ENCODE measurements at regions not wholly inside any gene's neighbourhood (a gene's known extent, or its start where the extent isn't known, plus 50 kb on each side); places are given as distances from the start of the nearest gene placed in this dataset.
A peak's percentile ranks its signal among the peaks of the same experiment; 100 is the strongest.
"Not testable (repeated sequence)": the region's sequence is repeated elsewhere in the genome, so short reads cannot be mapped to it uniquely, and the experiment has no call there.

DNA sequence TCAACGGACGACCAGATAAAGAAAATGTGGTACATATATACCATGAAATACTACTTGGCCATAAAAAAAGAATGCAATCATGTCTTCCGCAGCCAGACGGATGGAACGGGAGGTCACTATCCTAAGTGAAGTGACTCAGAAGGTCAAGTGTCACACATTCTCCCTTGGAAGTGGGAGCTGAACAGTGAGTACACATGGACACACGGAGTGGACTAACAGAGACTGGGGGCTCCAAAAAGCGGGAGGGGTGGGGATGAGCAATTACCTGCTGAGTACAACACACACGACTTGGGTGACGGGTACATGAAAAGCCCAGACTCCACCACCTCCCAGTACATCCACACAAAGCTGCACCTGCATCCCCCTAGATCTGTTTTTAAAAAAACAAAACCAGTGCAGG is 62.5 kb upstream of the TNK2 start:
- not testable (repeated sequence) for DNase-seq (ENCODE audit: low spot score)

DNA sequence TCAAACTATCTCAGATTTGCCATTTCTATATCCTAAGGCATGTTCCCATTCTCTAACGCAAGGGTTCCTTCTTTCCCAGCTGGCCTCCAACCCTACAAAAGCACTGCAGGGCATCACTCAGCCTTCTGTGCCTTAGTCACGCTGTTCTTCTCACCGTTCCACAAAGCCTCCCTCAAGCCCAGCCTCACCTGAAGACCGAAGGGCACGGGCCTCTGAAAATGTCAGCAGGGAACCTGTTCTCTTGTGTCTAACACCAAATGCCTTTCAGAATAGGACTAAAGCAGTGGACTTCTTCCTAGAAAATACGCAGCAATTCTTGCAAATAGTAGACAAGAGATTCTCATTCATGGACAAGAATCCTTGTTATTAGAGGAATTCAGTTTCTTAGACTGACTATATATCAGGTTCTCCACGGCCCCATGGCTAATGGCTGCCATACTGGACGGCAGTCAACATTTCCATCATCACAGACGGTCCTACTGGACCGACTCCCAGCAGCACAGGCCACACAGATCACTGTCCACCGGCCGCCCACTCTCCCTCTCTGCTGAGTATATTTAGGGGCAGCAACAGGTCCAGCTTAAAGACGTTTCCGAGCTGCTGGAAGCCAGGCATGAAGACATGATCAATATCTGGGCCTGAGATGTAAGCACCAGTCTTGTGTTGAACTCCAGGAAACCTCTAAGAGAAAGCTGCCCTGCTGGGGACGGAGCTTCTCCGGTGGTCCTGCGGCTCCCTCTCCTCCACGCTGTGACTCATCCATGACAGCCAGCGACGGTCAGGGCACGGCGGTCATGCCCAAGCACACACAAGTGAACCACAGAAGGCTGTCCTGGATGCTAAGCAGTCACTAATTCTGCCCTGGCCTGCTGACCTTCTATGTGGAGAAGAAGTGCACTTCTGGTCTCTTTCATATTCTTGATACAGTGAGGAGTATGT is 61.8 kb upstream of the TNK2 start:
- not testable (repeated sequence) for DNase-seq (ENCODE audit: low spot score)

DNA sequence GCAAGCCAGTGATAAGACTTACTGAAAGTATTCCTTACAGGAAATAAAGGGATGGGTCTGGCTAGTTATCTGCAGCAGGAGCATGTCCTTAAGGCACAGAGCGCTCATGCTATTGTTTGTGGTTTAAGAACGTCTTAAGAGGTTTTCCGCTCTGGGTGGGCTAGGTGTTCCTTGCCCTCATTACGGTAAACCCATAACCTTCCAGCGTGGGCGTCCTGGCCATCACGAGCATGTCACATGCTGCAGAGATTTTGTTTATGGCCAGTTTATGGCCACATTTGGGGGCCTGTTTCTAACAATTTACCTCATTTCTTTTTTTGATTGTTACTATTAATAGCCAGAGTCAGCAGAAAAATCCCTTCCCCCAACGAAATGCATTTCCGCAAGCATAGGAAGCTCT is 61.0 kb upstream of the TNK2 start:
- DNase-seq (ENCODE audit: low spot score), result not testable (repeated sequence)

DNA sequence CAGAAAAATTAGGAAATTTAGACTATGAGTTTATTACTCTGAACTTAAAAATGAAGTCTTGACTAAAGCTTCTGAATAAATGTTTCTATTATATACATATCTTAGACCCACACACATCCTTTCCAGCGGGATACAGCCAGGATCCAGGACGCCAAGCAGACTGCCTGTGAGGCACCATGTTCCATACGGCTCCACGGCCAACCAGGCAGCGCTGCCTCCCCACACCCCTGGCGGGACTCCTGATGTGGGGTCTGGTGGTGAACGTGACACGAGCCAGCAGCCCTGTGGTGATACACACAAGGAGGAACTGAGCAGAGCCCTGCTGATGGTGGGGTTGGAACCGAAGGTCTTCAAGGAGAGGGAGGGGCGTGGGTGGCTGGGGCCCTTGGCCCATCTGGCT is 59.8 kb upstream of the TNK2 start:
- DNase-seq (ENCODE audit: low spot score), result not testable (repeated sequence)

DNA sequence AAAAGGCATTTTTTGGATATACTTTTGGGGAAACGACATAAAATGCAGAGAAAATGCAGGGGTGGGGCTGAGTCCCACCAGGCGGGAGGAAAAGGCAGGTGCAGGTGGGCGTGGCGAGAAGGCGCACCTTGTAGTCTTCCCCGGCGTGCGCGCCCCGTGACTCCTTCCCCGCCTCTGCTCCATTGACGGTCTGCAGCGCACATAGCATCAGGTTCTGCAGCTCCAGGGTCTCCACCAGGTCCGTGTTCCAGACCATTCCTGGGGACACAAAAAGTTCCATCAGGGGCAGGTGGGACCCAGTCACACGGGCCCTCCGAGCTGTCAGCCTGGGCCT is 59.0 kb upstream of the TNK2 start:
- not testable (repeated sequence) for DNase-seq (ENCODE audit: low spot score)

DNA sequence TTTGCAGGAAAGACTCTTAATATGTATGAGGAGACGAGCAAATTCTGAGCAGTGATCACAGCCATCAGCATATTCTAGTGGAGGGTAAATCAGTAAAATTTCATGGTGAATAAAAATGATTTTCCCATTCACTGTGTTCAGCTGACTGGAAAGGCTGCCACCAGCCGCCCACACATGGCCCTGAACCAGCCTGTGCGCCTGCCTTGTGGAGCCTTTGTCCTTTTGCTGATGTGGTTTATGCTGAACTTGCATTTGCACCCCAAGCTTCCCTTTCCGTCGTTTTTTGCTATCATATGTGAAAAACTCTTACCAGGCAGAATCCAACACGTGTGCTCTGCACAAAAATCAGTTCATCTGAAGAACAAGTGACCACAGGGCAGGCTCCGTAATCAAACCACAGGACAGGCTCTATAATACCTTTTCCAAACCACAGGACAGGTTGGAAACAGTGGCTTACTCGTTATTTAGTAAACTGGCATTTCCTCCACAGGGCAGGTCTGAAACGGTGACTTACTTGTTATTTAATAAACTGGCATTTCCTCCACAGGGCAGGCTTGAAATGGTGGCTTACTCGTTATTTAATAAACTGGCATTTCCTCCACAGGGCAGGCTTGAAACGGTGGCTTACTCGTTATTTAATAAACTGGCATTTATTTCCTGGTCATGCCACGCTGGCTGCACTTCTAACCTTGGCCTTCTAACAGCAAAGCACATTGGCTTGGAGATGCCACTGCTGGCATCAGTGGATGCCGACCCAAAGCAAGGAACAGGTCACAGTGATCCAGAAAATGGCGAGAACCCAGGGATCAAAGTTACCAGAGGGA is 58.4 kb upstream of the TNK2 start:
- DNase-seq (ENCODE audit: low spot score), result not testable (repeated sequence)

DNA sequence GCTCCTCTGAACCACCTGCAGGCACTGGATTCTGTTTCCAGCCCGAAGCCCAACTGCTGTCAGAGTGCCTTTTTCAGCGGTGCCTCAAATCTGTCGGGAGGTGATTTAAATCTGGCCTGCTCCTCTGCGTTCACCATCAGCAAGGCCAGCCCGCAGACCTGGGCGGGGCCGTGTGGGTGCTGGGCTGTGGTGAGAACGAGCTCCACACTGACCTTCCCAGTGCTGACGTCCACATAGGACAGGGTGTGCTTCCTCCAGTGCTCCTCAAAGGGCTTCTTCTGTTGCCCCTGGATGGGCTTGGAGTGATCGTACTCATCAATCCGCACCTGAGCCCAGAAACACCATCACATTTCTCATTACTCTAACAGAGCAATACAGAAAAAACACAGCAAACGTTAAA is 56.9 kb upstream of the TNK2 start:
- not testable (repeated sequence) for DNase-seq (ENCODE audit: low spot score)

DNA sequence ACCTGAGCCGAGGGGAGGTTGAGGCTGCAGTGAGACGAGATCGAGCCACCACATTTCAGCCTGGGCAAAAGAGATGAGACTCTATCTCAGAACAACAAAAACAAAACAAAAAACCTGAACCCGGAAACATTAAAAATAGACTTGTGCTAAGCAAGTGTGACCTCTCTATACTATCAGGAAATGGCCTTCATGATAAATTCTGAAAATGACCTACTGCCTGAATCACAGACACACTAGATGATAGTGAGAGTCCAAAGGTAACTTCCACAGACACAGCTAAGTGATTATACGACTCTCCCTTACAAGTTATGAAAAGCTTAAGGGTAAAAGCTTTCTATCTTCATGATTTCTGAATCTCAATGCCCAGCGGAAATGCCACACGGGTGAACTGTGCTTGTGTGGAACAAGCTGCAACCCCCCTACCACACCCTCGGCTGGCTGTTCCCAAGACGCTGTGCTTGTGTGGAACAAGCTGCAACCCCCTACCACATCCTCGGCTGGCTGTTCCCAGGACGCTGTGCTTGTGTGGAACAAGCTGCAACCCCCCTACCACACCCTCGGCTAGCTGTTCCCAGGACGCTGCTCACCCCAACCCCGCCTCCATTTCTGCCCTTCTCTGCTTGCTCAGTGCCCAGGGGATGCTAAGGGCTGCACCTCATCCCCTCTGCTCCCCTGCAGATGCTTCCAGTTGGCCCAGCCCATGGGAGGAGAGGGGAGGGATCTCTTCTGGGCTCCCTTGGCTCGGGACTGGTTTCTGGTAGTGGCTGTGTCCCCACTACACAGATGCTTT is 56.2 kb upstream of the TNK2 start:
- not testable (repeated sequence) for DNase-seq (ENCODE audit: low spot score)

DNA sequence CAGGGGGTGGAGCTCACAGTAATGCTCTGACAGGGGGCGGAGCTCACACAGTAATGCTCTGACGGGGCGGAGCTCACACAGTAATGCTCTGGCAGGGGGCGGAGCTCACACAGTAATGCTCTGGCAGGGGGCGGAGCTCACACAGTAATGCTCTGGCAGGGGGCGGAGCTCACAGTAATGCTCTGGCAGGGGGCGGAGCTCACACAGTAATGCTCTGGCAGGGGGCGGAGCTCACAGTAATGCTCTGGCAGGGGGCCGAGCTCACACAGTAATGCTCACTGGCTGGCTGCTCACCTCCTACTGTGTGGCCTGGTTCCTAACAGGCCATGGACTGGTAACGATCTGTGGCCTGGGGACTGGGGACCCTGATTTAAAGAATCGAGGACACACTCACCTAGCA is 53.9 kb upstream of the TNK2 start:
- DNase-seq (ENCODE audit: low spot score), result not testable (repeated sequence)

DNA sequence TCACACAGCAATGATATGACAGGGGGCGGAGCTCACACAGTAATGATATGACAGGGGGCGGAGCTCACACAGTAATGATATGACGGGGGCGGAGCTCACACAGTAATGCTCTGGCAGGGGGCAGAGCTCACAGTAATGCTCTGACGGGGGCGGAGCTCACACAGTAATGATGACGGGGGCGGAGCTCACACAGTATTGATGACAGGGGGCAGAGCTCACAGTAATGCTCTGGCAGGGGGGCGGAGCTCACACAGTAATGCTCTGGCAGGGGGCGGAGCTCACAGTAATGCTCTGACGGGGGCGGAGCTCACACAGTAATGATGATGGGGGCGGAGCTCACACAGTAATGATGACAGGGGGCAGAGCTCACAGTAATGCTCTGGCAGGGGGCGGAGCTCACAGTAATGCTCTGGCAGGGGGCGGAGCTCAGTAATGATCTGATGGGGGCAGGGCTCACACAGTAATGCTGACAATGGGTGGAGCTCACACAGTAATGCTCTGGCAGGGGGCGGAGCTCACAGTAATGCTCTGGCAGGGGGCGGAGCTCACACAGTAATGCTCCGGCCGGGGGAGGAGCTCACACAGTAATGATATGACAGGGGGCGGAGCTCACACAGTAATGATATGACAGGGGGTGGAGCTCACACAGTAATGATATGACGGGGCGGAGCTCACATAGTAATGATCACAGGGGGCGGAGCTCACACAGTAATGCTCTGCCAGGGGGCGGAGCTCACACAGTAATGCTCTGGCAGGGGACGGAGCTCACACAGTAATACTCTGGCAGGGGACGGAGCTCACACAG is 52.8 kb upstream of the TNK2 start:
- DNase-seq (ENCODE audit: low spot score), result peak; percentile 6

DNA sequence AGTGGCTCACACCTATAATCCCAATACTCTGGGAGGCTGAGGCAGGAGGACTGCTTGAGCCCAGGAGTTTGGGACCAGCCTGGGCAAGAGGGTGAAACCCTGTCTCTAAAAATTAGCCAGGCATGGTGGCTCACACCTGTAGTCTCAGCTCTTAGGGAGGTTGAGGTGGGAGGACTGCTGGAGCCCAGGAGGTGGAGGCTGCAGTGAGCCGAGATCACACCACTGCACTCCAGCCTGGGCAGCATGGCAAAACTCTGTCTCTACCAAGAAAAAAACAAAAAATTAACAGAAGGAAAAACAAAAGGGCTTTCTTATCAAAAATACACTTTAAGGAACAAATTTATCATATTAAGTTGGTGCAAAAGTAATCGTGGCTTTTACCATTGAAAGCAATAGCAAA is 51.8 kb upstream of the TNK2 start:
- DNase-seq (ENCODE audit: low spot score), result not testable (repeated sequence)

DNA sequence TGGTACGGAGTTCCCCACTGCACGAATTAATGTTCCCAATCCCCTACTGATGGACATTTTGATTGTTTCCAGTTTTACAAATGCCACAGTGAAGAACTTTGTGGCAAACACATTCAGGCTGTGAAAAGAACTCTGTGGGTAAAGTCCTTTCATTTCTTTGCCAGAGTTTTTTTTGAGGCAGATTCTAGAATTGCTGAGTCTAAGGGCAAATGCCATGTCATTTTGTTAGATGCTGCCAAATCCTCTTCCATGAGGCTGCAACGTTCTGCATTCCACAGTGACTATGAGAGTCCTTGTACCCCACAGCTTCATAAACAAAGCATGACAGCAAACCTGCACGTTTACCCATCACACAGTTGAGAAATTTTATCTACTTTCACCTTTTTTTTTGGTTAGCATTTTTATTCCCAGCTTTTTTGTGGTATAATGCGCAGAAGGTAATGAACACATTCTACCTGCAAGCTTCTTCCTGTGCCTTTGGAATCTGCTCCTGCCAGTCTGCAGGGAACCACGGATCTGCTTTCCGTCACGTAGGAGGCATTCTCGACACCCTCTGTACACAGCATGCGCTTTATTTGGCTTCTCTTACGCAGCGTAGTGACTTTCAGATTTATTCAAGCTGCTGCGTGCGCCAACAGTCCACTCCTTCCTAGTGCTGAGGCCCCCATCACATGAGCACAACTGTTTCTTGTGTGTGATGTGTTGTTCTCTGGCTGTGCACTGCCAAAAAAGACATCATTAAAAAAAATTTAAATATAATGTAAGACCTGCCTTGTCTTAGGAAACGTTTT is 51.2 kb upstream of the TNK2 start:
- DNase-seq (ENCODE audit: low spot score), result not testable (repeated sequence)

DNA sequence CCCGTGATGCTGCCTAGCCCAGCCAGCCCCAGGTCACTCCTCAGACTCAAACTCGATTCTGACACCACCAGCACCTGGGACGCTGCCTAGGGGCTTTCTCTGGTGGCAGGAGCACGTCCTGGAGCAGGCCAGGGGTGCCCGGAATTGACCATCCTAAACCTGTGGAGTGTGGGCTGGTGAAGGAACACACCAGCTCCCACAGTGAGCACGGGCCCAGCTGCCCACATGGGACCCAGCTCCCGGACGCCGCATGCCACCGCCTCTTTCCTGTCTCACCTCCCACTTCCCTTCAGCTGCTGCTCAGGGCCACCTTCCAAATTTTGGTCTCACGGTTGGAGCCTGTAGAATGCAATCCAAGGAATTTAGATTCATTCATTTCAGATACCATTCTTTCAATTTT is 50.4 kb upstream of the TNK2 start:
- not testable (repeated sequence) for DNase-seq (ENCODE audit: low spot score)
